IMR-90 (cell line): ENCODE measurements at regions not wholly inside any gene's neighbourhood (a gene's known extent, or its start where the extent isn't known, plus 50 kb on each side); places are given as distances from the start of the nearest gene placed in this dataset.

Source experiments
- ATAC-seq: fragments of 200-7000 bp; cut with Tn5 transposase; 2 replicates; pipeline ENCODE4 v1.9.1; 2020; ENCODE audit warnings: low read depth, mild to moderate bottlenecking, moderate library complexity
- BruUV-seq: library from RNA; stranded (reverse); fragments of 400-500 nt; replicated peaks from 2 replicates; lab custom pipeline; 2021; lab: Mats Ljungman, UMichigan
- CTCF ChIA-PET: fragments of 300-600 bp; formaldehyde crosslinking; extraction: SDS; loops from one replicate; lab custom pipeline; 2021; ENCODE audit warnings: antibody characterized with exemption; lab: Yijun Ruan, JAX
- POLR2A ChIA-PET: fragments of 300-600 bp; sonication (Branson Sonifier 250); formaldehyde crosslinking; loops from one replicate; lab custom pipeline; 2022; ENCODE audit warnings: antibody characterized with exemption; ENCODE audit not compliant: unreplicated experiment; lab: Charles Lee
- DNase-seq: peaks from one replicate; pipeline ENCODE4 v3.0.0; 2013
- H2AFZ ChIP-seq: replicated peaks from 2 replicates; pipeline ENCODE3; 2013; ENCODE audit warnings: low read length, mild to moderate bottlenecking; ENCODE audit not compliant: poor library complexity
- H2AK5ac ChIP-seq: 2 replicates; pipeline ENCODE4 v1.6.1; 2013; ENCODE audit warnings: low read depth, low read length, inconsistent platforms
- H2AK9ac ChIP-seq: replicated peaks from 2 replicates; pipeline ENCODE3; 2013; ENCODE audit warnings: mild to moderate bottlenecking, low read depth, low read length, moderate library complexity; ENCODE audit not compliant: poor library complexity
- H2BK120ac ChIP-seq: 2 replicates; pipeline ENCODE4 v1.6.1; 2013; ENCODE audit warnings: low read depth, low read length, inconsistent platforms
- H2BK15ac ChIP-seq: 3 replicates; pipeline ENCODE4 v1.6.1; 2013; ENCODE audit warnings: low read depth, low read length, inconsistent platforms
- H2BK20ac ChIP-seq: 2 replicates; pipeline ENCODE4 v1.6.1; 2013; ENCODE audit warnings: low read depth, mild to moderate bottlenecking, inconsistent platforms, low read length, moderate library complexity
- H2BK5ac ChIP-seq: 2 replicates; pipeline ENCODE4 v1.6.1; 2013; ENCODE audit warnings: mild to moderate bottlenecking, low read depth, low read length, inconsistent platforms; ENCODE audit not compliant: poor library complexity, severe bottlenecking
- H3K14ac ChIP-seq: replicated peaks from 2 replicates; pipeline ENCODE4 v1.6.1; 2013; ENCODE audit warnings: low read depth, low read length, inconsistent platforms
- H3K18ac ChIP-seq: 2 replicates; pipeline ENCODE4 v1.6.1; 2013; ENCODE audit warnings: low read depth, low read length, control low read depth
- H3K23ac ChIP-seq: 2 replicates; pipeline ENCODE4 v1.6.1; 2013; ENCODE audit warnings: low read depth, low read length, inconsistent platforms
- H3K27ac ChIP-seq: 2 replicates; pipeline ENCODE4 v1.5.1; 2013; ENCODE audit warnings: mild to moderate bottlenecking, control low read depth, low read length; ENCODE audit not compliant: insufficient read depth
- H3K27me3 ChIP-seq: 2 replicates; pipeline ENCODE4 v1.6.1; 2013; ENCODE audit warnings: low read length; ENCODE audit not compliant: control insufficient read depth, insufficient read depth
- H3K36me3 ChIP-seq: 2 replicates; pipeline ENCODE4 v1.6.1; 2013; ENCODE audit warnings: low read length, mixed read lengths; ENCODE audit not compliant: control insufficient read depth, insufficient read depth
- H3K4ac ChIP-seq: 2 replicates; pipeline ENCODE4 v1.6.1; 2013; ENCODE audit warnings: low read depth, low read length, inconsistent platforms
- H3K4me1 ChIP-seq: 2 replicates; pipeline ENCODE4 v1.6.1; 2013; ENCODE audit warnings: low read length, mixed read lengths; ENCODE audit not compliant: control insufficient read depth, insufficient read depth
- H3K4me2 ChIP-seq: 2 replicates; pipeline ENCODE4 v1.6.1; 2013; ENCODE audit warnings: low read depth, mild to moderate bottlenecking, control low read depth, low read length, moderate library complexity
- H3K4me3 ChIP-seq: 2 replicates; pipeline ENCODE4 v1.5.1; 2013; ENCODE audit warnings: low read depth, mild to moderate bottlenecking, control low read depth, low read length, moderate library complexity; ENCODE audit not compliant: insufficient read depth
- H3K56ac ChIP-seq: 2 replicates; pipeline ENCODE4 v1.6.1; 2013; ENCODE audit warnings: low read length, inconsistent platforms; ENCODE audit not compliant: insufficient read depth; ENCODE audit errors: extremely low read depth
- H3K79me1 ChIP-seq, 2 experiments: 2 replicates each; pipeline ENCODE4 v1.6.1; 2013; ENCODE audit warnings: low read length in 2 of 2, inconsistent platforms in 1 of 2, low read depth in 1 of 2
- H3K9ac ChIP-seq: 2 replicates; pipeline ENCODE4 v1.6.1; 2013; ENCODE audit warnings: low read depth, low read length, control low read depth
- H3K9me1 ChIP-seq: 2 replicates; pipeline ENCODE4 v1.6.1; 2013; ENCODE audit warnings: low read length, inconsistent platforms; ENCODE audit not compliant: insufficient read depth
- H3K9me3 ChIP-seq: 2 replicates; pipeline ENCODE4 v1.6.1; 2013; ENCODE audit warnings: low read length; ENCODE audit not compliant: control insufficient read depth, insufficient read depth
- H4K20me1 ChIP-seq: 2 replicates; pipeline ENCODE4 v1.6.1; 2013; ENCODE audit warnings: low read length, inconsistent platforms; ENCODE audit not compliant: insufficient read depth
- H4K5ac ChIP-seq: 2 replicates; pipeline ENCODE4 v1.6.1; 2013; ENCODE audit warnings: mild to moderate bottlenecking, low read depth, low read length, control low read depth
- H4K8ac ChIP-seq, 2 experiments: 2 replicates each; pipeline ENCODE4 v1.6.1; 2013; ENCODE audit warnings: low read depth in 2 of 2, low read length in 2 of 2, control low read depth in 1 of 2, inconsistent platforms in 1 of 2
- H4K91ac ChIP-seq: 2 replicates; pipeline ENCODE4 v1.6.1; 2013; ENCODE audit warnings: low read depth, low read length, inconsistent platforms; ENCODE audit not compliant: insufficient read depth
- BHLHE40 ChIP-seq: fragments of 150-350 bp; IDR thresholded peaks from 2 replicates; pipeline ENCODE4 v1.6.1; 2016; ENCODE audit warnings: mild to moderate bottlenecking, low read depth, low read length
- CEBPB ChIP-seq: IDR thresholded peaks from 2 replicates; pipeline ENCODE4 v1.6.1; 2012; ENCODE audit warnings: low read depth, low read length, improper control_type of control experiment
- ELK1 ChIP-seq: fragments of 150-350 bp; IDR thresholded peaks from 2 replicates; pipeline ENCODE4 v1.6.1; 2016; ENCODE audit warnings: low read depth, mild to moderate bottlenecking, low read length, moderate library complexity, borderline replicate concordance
- FOS ChIP-seq: fragments of 150-350 bp; IDR thresholded peaks from 2 replicates; pipeline ENCODE4 v1.6.1; 2016; ENCODE audit warnings: low read depth, low read length
- MAZ ChIP-seq: IDR thresholded peaks from 2 replicates; pipeline ENCODE4 v1.6.1; 2012; ENCODE audit warnings: low read depth, mild to moderate bottlenecking, low read length, improper control_type of control experiment, moderate library complexity, borderline replicate concordance
- MXI1 ChIP-seq: IDR thresholded peaks from 2 replicates; pipeline ENCODE4 v1.6.1; 2012; ENCODE audit warnings: low read depth, mild to moderate bottlenecking, low read length, moderate library complexity, borderline replicate concordance
- NFE2L2 ChIP-seq: fragments of 150-350 bp; IDR thresholded peaks from 2 replicates; pipeline ENCODE4 v1.6.1; 2016; ENCODE audit warnings: low read depth, mild to moderate bottlenecking, low read length
- RAD21 ChIP-seq: IDR thresholded peaks from 2 replicates; pipeline ENCODE4 v1.6.1; 2012; ENCODE audit warnings: low read length, improper control_type of control experiment
- RFX5 ChIP-seq: IDR thresholded peaks from 2 replicates; pipeline ENCODE4 v1.8.0; 2012; ENCODE audit warnings: low read depth, mild to moderate bottlenecking, low read length, moderate library complexity
- WGBS, 2 experiments: methylation state at CpG; one replicate each; pipeline versions ENCODE4 v1.1.5 to v1.1.7; 2013; ENCODE audit warnings: missing lambda C conversion rate in 2 of 2; ENCODE audit not compliant: insufficient read length in 1 of 2; ENCODE audit errors: extremely low coverage in 2 of 2; 5-methylcytosine and 5-hydroxymethylcytosine counted together
- dilution Hi-C: fragments of 300-500 bp; cut with HindIII; formaldehyde crosslinking; loops from one replicate; pipeline ENCODE4 v1.14.3; 2018; ENCODE audit warnings: low sequenced_read_pairs; ENCODE audit not compliant: unreplicated experiment
- in situ Hi-C: fragments of 300-500 bp; cut with MboI; formaldehyde crosslinking; loops from 3 replicates; pipeline ENCODE4 v1.14.3; 2019; ENCODE audit warnings: low sequenced_read_pairs, inconsistent platforms, mixed read lengths
- intact Hi-C: fragments of 100-400 bp; cut with micrococcal nuclease; formaldehyde crosslinking; loops from 2 replicates; pipeline ENCODE4 v1.10.0; 2022
- TF ChIP-seq, protein P1 (sequence below): conservative IDR thresholded peaks from 2 replicates; pipeline ENCODE4 v1.5.1; 2012; ENCODE audit warnings: mild to moderate bottlenecking, low read depth, low read length, improper control_type of control experiment

- CTCF ChIA-PET: no interaction called here
- BruUV-seq: no TSS peak
- Histone ChIP-seq H3K79me1 (no peaks in the 10 kb centered on the region), H3K9me1 (no peaks in the 10 kb centered on the region), H3K36me3 (no peaks in the 10 kb centered on the region), H3K4ac (no peak overlapping the region), H3K27ac (no peak overlapping the region), H3K4me2 (no peak overlapping the region), H4K20me1 (no peaks in the 10 kb centered on the region), H3K9ac (no peak overlapping the region), H4K8ac (no peak overlapping the region), H2AK5ac (no peak overlapping the region), H2BK5ac (no peak overlapping the region), H2AFZ (no peak overlapping the region), H2BK15ac (no peak overlapping the region), H4K5ac (no peak overlapping the region), H2BK20ac (no peak overlapping the region), H3K4me1 (no peaks in the 10 kb centered on the region), H3K56ac (no peak overlapping the region), H3K4me3 (no peak overlapping the region), H3K14ac (no peak overlapping the region), H2BK120ac (no peak overlapping the region), H2AK9ac (no peak overlapping the region), H3K23ac (no peak overlapping the region), H4K91ac (no peak overlapping the region), H3K9me3 (no peaks in the 10 kb centered on the region), H3K27me3 (no peaks in the 10 kb centered on the region), H3K18ac (no peak overlapping the region)
- no CpG with 5 or more reads among the region's 3 CpGs for WGBS, 2 experiments
- intact Hi-C loops (no loop called here), in situ Hi-C loops (no loop called here), dilution Hi-C loops (no loop called here)
- TF ChIP-seq NFE2L2: no peak
- no peak for TF ChIP-seq FOS
- TF ChIP-seq MXI1: no peak
- TF ChIP-seq MAZ: no peak
- TF ChIP-seq ELK1: no peak
- TF ChIP-seq RAD21: no peak
- TF ChIP-seq BHLHE40: no peak
- TF ChIP-seq RFX5: no peak
- TF ChIP-seq, protein P1, sequence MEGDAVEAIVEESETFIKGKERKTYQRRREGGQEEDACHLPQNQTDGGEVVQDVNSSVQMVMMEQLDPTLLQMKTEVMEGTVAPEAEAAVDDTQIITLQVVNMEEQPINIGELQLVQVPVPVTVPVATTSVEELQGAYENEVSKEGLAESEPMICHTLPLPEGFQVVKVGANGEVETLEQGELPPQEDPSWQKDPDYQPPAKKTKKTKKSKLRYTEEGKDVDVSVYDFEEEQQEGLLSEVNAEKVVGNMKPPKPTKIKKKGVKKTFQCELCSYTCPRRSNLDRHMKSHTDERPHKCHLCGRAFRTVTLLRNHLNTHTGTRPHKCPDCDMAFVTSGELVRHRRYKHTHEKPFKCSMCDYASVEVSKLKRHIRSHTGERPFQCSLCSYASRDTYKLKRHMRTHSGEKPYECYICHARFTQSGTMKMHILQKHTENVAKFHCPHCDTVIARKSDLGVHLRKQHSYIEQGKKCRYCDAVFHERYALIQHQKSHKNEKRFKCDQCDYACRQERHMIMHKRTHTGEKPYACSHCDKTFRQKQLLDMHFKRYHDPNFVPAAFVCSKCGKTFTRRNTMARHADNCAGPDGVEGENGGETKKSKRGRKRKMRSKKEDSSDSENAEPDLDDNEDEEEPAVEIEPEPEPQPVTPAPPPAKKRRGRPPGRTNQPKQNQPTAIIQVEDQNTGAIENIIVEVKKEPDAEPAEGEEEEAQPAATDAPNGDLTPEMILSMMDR: no peak
- no peak for TF ChIP-seq CEBPB
- POLR2A ChIA-PET: no interaction called here
- DNase-seq (no peak), ATAC-seq (no peak)
Observed at GRCh38 chrX:140104760-140105159, 139.4 kb upstream of the CXorf66 start.
